ENCODE measurements at regions not wholly inside any gene's neighbourhood (a gene's known extent, or its start where the extent isn't known, plus 50 kb on each side); places are given as distances from the start of the nearest gene placed in this dataset.
"Not testable (repeated sequence)": the region's sequence is repeated elsewhere in the genome, so short reads cannot be mapped to it uniquely, and the experiment has no call there.

DNA sequence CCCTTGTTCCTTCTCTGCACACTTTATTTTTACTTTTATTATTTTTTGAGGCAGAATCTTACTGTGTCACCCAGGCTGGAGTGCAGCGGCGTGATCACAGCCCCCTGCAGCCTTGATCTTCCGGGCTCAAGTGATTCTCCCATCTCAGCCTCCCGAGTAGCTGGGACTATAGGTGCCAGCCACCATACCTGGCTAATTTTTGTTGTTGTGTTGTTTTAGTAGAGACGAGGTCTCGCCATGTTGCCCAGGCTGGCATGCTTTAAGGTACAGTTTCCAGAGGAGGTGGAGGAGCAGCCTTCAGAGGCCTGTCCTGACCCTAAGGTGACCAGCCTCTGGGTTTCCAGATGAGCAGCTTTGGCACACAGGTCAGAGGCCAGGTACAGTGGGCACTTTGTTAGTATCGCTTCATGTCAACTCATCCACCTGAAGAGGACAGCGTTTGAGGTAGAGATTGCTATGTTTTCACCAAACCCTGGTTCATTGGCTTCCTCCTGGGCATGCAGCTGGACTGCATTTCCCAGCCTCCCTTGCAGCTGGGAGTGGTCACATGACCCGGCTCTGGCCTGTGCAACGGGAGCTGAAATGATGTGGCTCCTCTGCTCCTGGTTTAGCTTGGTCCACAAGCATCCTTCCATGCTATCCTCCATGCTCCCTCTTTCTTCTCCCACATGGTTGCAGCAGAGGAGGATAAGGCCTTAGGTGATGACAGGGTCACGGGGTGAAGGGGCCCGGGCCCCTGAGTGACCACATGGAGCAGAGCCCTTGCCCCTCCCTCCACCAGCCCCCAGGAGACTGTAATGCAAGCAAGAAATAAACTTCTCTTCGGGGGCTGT, 139.3 kb upstream of the IER5L start:
- no peak for DNase-seq (ENCODE audit: low spot score)

DNA sequence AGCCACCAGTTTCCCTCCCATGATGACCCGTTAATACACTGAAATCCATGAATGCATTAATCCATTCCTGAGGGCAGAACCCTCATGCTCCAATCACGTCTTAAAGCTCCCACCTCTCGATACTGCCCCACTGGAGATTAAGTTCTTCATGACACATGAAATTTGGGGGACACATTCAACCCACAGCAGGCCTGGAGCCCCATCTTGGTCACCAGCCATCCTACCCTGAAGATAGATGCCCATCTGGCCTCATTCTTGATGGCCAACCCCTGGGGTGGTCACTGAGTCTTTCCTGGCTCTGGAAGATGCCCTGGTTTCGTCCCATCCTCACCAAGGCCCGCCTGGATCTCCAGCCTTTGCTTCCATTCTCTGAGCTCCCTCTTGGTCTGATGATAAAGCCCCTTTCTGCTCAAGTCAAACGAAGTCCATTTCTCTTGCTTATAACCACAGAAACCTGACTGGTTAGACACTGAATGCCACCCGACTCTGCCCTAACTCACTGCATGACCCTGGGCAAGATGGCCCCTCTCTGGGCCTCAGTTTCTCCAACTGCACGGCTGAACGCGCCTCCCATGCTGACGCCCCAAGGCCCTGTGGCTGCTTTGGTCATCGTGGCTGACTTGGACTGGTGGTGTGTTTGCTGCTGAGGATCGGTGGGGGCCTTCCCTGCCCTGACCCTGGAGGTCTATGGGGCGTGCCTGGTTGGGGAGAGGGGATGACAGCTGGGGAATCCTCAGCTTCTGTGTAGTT, 138.4 kb upstream of the IER5L start:
- DNase-seq (ENCODE audit: low spot score), result no peak

DNA sequence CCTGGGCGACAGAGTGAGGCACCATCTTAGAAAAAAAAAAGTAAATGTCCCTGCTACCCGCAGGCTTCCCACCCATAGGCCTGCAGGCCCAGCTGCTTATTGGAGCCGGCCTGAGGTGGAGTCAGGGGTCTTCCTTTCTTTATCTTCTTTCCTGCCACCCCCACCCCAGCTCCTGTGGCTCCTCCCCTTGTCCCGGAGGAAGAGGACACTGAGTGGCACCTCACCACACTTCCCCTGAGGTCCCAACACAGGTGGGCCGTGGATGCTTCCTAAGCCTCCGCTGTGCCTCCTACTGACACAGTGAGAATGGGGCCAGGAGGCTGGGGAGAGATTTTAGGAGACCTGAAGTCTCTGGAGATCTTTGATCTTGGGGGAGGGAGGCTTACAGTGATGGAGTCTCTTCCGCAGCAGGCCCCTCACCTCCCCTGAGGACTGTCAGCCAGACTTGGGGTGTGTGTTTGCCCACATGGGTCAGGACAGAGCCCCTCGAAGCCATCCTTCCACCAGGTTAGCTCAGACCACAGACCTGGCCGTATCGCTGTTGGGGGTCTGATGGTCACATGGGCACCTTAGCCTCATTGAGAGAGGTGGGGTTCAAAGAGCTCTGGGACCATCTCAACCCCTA, 135.4 kb upstream of the IER5L start:
- no peak for DNase-seq (ENCODE audit: low spot score)

DNA sequence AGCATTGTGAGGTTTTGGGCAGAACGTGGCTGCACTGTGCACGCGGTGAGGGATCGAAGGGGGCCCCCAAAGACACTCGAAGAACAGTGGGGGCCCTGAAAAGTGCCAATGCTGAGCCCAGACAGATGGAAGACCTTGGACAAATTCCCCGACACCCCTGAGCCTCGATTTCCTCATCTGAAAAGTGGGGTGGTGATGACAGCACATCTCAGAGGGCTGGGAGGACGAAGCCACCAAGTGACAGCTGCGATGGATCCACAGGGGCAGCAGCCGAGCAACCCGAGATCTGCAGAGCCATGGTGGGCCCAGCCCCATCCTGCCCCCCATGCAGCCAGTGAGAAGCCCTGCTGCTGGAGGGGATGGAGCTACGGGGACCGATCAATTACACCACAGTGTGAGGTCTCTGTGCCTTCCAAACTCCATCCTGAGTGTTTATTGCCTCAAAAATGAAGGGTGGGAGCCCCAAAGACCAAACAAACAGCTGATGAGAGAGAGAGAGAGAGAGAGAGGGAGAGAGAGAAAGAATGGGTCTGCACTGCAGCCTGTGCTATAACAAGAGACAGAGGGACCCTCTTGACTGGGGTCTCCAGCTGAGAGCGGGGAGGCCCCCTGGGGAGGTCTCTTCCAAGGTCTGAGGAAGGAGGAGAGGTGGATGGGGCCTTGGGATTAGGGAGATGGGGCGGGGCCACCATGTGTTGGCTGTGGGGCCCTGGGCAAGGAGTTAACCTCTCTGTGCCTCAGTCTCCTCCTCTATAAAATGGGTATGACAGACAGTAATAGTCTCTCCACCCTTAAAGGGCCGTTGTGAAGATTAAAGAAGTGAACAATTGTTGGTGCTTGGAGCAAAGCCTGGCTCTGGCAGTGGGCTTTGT, 134.4 kb upstream of the IER5L start:
- no peak for DNase-seq (ENCODE audit: low spot score)

DNA sequence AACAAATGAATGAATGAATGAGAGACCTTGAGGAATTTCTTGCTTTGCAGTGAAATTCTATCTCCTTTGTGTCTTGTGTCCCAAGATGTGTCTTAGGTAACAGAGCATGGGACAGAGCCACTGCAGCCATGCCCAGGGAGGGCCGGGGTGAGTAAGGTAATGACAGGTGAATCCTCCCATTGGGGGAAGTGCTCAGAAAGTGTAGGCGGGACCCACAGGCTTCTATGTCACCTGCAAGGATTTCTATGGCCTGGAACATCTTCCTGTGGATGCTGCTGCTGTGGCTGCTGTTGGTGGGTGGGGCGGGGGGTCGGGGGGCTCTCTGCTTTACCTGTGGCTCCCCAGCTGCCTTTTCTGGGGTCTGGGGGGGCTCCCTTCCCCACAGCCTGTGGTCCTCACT, 133.6 kb upstream of the IER5L start:
- no peak for DNase-seq (ENCODE audit: low spot score)

DNA sequence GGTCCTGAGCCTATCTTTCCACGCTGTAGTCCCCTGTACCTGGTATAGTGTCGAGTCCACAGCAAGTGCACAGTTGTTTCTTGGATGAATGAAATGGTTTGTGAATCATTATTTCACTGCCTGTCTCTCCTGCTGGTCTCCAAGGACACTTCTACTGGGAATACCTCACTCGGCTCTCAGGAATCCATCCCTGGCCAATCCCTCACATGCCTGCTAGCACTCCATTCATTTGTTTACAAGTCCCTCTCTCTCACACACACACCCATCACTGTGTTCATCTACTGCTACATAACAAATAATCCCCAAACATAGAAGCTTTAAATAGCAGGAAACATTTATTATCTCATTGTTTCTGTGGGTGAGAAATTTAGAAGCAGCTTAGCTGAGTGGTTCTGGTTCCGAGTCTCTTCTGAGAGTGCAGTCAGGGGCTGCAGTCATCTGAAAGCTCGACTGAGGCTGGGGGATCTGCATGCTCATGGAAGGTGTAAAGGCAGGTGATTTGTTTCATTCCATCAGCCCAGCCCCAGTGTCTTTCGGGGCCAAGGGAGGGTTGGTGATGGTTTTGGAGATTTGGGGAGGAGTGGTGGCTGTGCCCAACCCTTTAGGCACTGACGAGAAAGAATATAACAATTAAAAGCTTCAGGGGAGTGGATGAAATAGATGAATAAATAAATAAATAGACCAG, 132.7 kb upstream of the IER5L start:
- DNase-seq (ENCODE audit: low spot score), result no peak

DNA sequence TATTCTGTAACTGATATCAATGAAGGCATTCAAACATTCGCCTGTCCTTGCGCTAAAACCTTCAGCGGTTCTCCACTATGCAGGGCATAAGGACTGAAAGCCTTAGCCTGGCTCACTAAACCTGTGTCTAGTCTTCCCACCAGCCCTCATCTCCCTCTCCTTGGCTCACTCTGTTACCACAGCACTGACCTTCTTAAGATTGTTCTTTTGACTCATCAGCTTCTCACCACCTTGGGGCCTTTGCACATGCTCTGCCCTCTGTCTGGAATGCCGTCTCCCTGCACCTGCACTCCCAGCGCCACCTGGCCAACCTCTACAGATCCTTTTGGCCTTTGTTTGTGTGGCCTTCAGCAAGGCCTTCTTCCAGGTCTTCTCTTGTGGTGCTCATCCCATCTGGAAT, 131.8 kb upstream of the IER5L start:
- no peak for DNase-seq (ENCODE audit: low spot score)

DNA sequence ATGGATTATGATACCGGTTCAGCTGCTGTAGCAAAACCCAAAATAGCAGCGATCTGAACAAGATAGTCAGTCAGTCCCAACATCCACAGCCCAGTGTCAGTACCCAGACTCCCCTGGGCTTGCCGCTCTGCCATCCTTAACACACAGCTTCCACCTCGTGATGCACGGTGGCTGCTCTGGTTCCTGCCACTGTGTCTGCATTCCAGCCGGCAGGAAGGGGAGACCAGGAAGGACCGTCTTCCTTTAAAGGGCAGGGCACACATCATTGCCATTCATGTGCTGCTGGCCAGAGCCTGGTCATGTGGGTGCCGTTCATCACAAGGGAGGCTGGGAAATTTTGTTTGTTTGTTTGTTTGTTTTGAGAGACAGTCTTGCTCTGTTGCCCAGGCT, 131.0 kb upstream of the IER5L start:
- DNase-seq (ENCODE audit: low spot score), result no peak

DNA sequence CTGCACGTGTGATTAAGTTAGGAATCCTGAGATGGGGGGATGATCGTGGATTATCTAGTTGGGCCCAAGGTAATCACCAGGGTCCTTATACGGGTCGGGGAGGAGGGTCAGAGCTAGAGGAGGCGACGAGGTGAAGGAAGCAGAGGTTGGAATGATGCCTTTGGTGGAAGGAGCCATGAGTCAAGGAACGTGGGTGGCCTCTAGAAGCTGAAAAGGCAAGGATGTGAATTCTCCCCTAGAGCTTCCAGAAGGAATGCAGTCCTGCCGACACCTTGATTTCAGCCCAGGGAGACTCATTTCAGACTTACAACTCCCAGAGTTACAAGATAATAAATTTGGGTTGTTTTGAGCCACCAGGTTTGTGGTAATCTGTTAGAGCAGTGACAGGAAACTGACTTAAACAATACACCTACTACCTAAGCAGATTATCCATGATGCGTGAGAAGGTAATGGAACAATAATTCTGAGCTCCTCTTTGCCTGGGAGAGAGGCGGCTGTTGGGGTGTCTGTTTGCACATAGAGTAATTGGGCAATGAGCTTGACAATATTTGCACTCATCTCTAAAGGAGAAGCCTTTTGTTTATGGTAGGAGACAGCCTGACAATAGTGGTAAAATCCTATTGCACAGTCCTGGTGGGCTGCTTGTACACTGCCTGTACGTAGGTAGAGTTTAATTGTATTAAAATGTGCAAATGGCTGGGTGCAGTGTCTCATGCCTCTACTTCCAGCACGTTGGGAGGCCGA, 129.3 kb upstream of the IER5L start:
- no peak for DNase-seq (ENCODE audit: low spot score)

DNA sequence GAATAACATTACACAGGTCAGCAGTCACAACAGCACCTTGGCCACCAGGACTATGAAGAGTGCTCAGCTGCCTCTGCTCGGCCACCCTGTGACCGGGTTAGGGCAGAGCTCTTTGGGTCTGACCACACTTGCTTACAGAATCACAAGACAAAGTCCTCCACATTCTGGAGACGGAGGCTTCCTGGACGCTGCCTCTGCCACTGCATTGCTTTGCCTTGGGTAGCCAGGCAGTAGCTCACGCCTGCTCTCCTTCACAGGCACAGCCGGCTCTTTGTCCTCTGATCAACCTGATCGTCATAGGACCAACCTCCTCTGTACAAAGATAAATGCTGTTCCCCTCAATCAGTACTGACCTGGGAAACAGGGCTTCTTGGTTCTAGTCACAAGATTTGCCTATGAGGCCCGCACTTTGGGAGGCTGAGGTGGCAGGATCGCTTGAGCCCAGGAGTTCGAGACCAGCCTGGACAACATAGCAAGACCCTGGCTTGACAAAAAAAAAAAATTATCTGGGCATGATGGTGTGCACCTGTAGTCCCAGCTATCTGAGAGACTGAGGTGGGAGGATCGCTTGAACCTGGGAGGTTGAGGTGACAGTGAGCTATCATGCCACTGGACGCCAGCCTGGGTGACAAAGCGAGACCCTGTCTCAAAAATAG, 128.4 kb upstream of the IER5L start:
- no peak for DNase-seq (ENCODE audit: low spot score)

DNA sequence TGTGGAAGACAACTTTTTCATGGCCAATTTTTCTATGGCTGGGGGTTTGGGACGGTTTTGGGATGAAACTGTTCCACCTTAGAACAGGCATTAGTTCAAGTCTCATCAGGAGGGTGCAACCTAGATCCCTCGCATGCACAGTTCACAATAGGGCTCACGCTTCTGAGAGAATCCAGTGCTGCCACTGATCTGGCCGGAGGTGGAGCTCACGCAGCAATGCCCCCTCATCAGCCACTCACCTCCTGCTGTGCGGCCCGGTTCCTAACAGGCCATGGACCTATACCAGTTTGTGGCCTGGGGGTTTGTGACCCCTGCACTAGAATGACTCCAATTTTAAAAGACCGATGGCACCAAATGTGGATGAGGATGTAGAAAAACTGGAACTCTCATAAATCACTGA, 127.2 kb upstream of the IER5L start:
- no peak for DNase-seq (ENCODE audit: low spot score)

DNA sequence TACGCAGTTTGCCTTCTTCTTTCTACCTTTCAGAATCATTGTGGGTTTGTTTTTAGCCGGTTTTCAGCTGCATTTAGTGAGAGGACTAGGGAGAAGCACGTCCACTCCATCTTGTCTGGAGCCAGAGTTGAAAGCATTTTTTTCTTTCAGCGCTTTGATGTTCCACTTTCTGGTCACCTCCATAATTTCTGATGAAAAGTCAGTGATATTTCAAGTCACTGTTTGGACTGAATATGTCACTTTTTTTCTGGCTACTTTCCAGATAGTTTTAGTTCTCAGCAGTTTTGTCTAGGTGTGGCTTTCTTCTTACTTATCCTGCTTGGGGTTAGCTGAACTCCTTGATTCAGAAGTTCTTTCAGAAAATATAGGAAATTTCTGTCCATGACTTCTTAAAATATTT, 123.9 kb upstream of the IER5L start:
- no peak for DNase-seq (ENCODE audit: low spot score)

DNA sequence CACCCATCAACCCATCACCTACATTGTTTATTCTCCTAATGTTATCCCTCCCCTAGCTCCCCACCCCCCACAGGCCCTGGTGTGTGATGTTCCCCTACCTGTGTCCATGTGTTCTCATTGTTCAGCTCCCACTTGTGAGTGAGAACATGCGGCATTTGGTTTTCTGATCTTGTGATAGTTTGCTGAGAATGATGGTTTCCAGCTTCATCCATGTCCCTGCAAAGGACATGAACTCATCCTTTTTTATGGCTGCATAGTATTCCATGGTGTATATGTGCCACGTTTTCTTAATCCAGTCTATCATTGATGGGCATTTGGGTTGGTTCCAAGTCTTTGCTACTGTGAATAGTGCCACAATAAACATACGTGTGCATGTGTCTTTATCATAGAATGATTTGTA, 118.1 kb upstream of the IER5L start:
- DNase-seq (ENCODE audit: low spot score), result not testable (repeated sequence)

DNA sequence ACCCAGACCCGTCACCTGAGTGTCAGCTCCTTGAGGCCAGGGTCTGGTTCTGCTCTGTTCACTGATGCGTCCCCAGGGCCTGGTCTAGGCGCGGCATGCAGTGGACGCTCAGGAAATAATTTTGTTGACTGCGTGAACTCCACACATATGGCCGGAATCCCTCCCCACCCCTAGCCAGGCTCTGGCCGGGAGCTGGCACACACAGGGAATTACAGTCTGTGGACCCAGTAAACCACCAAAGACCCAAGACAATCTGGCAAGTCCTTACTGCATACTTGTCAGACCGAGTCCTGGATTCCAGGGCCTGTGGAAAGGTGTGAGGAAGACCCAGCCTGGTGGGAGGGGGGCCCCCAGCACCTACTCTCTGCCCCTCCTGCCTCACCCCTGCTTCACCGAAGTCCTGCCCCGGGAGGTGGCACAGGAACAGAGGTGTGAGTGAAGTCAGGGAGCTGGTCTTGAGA, 113.0 kb upstream of the IER5L start:
- DNase-seq (ENCODE audit: low spot score), result no peak

DNA sequence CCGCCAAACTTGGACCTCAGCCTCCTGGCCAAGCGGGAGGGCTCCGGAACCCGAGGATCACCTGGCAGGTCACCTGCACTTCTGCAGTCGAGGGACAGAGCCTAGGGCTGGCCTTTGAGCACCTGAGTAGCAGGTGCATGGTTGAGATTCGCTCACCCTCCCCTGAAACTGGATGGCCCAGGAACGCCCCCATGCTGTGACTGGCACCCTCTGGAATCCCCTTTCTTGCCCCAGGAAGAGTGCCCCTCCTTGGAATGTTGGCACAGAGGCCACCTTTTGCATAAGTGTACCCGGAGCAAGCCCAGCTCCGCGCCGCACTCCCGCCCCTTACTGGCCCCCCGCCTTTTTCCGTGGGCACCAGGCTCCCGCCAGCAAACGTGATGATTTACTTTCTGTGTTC, 112.5 kb upstream of the IER5L start:
- no peak for DNase-seq (ENCODE audit: low spot score)

DNA sequence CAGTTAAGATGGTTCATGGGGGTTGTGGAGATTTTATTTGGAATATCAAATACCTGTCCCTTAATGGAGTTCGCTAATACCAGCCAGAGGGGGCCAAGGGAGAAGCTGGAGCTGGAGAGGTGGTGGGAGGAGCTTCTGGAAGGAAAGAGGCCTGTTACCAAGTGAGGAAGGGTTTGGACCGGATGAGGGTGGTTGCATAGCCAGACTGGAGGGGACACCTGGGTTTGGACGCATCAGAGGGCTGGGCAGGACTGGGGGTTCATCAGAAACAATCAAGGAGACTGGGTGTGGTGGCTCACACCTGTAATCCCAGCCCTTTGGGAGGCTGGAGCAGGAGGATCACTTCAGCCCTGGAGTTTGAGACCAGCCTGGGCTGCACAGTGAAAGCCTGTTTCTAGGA, 111.8 kb upstream of the IER5L start:
- no peak for DNase-seq (ENCODE audit: low spot score)

DNA sequence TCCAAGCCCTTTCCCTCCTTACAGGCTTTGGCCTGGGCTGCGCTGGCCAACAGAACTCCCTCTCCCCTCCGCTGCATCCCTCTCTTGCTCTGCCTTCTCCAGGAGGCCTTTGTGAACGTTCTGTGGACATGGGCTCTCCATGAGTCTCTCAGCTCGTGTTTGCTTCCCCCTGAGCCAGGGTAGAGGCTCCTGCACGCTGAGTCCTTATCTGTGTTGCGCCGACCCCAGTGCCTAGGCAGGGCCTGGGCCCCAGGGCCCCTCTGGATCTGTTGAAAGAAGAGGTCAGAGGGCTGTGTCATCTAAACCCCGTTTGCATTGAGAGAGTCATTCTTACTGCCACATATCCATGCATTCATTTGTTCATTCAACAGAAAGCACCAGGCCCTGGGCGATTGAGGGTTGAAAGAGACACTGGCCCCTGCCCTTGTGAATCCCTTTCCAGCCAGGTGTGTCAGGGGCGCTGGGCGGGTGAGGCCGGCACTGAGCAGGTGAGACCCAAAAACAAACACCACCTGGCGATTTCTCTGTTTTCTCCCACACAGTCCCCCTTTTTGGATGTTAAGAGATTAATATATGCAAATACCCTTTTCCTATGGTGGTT, 111.2 kb upstream of the IER5L start:
- DNase-seq (ENCODE audit: low spot score), result no peak

DNA sequence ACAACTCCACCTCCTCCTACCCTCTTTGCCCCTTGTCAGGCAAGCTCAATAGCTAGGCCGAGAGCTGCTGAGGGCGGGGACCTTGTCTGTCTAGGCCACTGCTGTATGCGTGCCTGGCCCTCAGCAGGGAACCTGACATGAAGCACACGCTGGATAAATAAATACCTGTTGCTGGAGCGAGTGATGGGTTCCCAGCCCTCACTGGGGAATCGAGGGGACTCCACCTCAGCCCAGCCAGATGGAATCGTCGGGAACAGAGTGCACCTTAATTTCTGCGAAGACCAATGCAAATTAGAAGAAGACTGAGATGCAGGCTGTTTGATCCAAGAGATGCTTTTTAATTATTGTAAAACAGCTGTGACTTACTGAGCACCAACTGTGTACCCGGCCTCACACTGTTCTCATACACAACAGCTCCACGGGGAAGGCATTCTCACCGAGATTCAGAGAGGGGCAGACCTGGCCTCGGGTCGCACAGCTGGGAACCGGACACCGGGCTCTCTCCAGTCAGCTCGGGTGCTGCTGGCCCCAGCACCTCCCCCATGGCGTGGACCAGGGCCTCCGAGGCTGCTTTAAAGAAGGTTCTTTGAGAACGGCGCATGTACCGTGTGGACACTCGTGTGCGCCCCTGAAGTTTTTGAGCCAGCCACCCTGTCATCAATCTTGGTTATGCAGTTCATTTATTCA, 109.7 kb upstream of the IER5L start:
- DNase-seq (ENCODE audit: low spot score), result no peak
